ENCODE measurements at regions not wholly inside any gene's neighbourhood (a gene's known extent, or its start where the extent isn't known, plus 50 kb on each side); places are given as distances from the start of the nearest gene placed in this dataset.

- H3K4me3 Mint-ChIP-seq: no peak overlapping the region
- H3K27me3 Mint-ChIP-seq: peaks cover 28% of the 10 kb centered on the region
Measured at GRCh38 chr11:69869311-69869939, 50.2 kb upstream of the FGF3 start.

GRCh38 chr11:69870766-69871165, 51.5 kb upstream of the FGF3 start:
- H3K4me3 Mint-ChIP-seq: no peak overlapping the region
- Histone ChIP-seq H3K27me3 (ENCODE audit: control insufficient read depth in 1 of 2, insufficient read depth in 2 of 2, low read length in 2 of 2) (peaks cover under 1% of the 10 kb centered on the region in 2 experiments), H3K27ac (ENCODE audit: low read depth in 1 of 2, low read length in 2 of 2) (no peak overlapping the region), H3K4me3 (ENCODE audit: low read length) (no peak overlapping the region), H3K4me1 (ENCODE audit: insufficient read depth, low read length) (no peaks in the 10 kb centered on the region), H3K36me3 (ENCODE audit: insufficient read depth, low read length) (no peaks in the 10 kb centered on the region), H3K9me3 (ENCODE audit: control insufficient read depth in 1 of 2, insufficient read depth in 1 of 2, low read length in 2 of 2) (peaks cover 0 to 7% of the 10 kb centered on the region in 2 experiments)
- H3K36me3 Mint-ChIP-seq (ENCODE audit: low read depth): no peaks in the 10 kb centered on the region
- H3K27me3 Mint-ChIP-seq: peaks cover 21% of the 10 kb centered on the region
- no peaks in the 10 kb centered on the region for H3K4me1 Mint-ChIP-seq (ENCODE audit: low read depth)
- H3K27ac Mint-ChIP-seq: no peak overlapping the region
- no peak for DNase-seq
- ChIA-PET CTCF (no interaction called here), POLR2A (no interaction called here)
- TF ChIP-seq, protein P1, sequence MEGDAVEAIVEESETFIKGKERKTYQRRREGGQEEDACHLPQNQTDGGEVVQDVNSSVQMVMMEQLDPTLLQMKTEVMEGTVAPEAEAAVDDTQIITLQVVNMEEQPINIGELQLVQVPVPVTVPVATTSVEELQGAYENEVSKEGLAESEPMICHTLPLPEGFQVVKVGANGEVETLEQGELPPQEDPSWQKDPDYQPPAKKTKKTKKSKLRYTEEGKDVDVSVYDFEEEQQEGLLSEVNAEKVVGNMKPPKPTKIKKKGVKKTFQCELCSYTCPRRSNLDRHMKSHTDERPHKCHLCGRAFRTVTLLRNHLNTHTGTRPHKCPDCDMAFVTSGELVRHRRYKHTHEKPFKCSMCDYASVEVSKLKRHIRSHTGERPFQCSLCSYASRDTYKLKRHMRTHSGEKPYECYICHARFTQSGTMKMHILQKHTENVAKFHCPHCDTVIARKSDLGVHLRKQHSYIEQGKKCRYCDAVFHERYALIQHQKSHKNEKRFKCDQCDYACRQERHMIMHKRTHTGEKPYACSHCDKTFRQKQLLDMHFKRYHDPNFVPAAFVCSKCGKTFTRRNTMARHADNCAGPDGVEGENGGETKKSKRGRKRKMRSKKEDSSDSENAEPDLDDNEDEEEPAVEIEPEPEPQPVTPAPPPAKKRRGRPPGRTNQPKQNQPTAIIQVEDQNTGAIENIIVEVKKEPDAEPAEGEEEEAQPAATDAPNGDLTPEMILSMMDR (IDR thresholded peaks at IDR 0.05): no peak
- intact Hi-C loops (cut with DNase I, micrococcal nuclease): no loop called here
- H3K9me3 Mint-ChIP-seq: no peaks in the 10 kb centered on the region
- ATAC-seq (ENCODE audit: poor library complexity): no peak

More at GRCh38 chr11:69869311-69869939, 50.2 kb upstream of the FGF3 start:
- H3K27ac Mint-ChIP-seq: no peak overlapping the region
- H3K27me3 ChIP-seq (ENCODE audit: control insufficient read depth in 1 of 2, insufficient read depth in 2 of 2, low read length in 2 of 2): peaks cover 3% of the 10 kb centered on the region in 2 experiments
- TF ChIP-seq, protein P1 (IDR thresholded peaks at IDR 0.05): no peak
- CTCF ChIA-PET: no interaction called here
- H3K36me3 Mint-ChIP-seq (ENCODE audit: low read depth): no peaks in the 10 kb centered on the region
- H3K4me1 Mint-ChIP-seq (ENCODE audit: low read depth): no peaks in the 10 kb centered on the region
- H3K9me3 Mint-ChIP-seq: no peaks in the 10 kb centered on the region
- no peaks in the 10 kb centered on the region for H3K36me3 ChIP-seq (ENCODE audit: insufficient read depth, low read length)
- intact Hi-C loops (cut with DNase I, micrococcal nuclease): no loop called here
- no peak overlapping the region for H3K4me3 ChIP-seq (ENCODE audit: low read length)
- H3K4me1 ChIP-seq (ENCODE audit: insufficient read depth, low read length): no peaks in the 10 kb centered on the region
- POLR2A ChIA-PET: no interaction called here
- no peak overlapping the region for H3K27ac ChIP-seq (ENCODE audit: low read depth in 1 of 2, low read length in 2 of 2)
- ATAC-seq (ENCODE audit: poor library complexity) (no peak), DNase-seq (no peak)
- peaks cover 0 to 7% of the 10 kb centered on the region in 2 experiments for H3K9me3 ChIP-seq (ENCODE audit: control insufficient read depth in 1 of 2, insufficient read depth in 1 of 2, low read length in 2 of 2)

- TF ChIP-seq, protein P1 (IDR thresholded peaks at IDR 0.05): no peak
- no peak overlapping the region for H3K4me3 Mint-ChIP-seq
- H3K4me1 ChIP-seq (ENCODE audit: insufficient read depth, low read length): no peaks in the 10 kb centered on the region
- intact Hi-C loops (cut with DNase I, micrococcal nuclease): no loop called here
- no peak overlapping the region for H3K4me3 ChIP-seq (ENCODE audit: low read length)
- H3K9me3 Mint-ChIP-seq: no peaks in the 10 kb centered on the region
- ATAC-seq (ENCODE audit: poor library complexity): no peak
- peaks cover 0 to 7% of the 10 kb centered on the region in 2 experiments for H3K9me3 ChIP-seq (ENCODE audit: control insufficient read depth in 1 of 2, insufficient read depth in 1 of 2, low read length in 2 of 2)
- ChIA-PET CTCF (no interaction called here), POLR2A (no interaction called here)
- no peaks in the 10 kb centered on the region for H3K4me1 Mint-ChIP-seq (ENCODE audit: low read depth)
- H3K27ac Mint-ChIP-seq: no peak overlapping the region
- peak in 1 of 14 experiments; percentile 5 for DNase-seq
- peaks cover 20% of the 10 kb centered on the region for H3K27me3 Mint-ChIP-seq
- no peaks in the 10 kb centered on the region for H3K27me3 ChIP-seq (ENCODE audit: control insufficient read depth in 1 of 2, insufficient read depth in 2 of 2, low read length in 2 of 2)
- H3K36me3 ChIP-seq (ENCODE audit: insufficient read depth, low read length): no peaks in the 10 kb centered on the region
- H3K36me3 Mint-ChIP-seq (ENCODE audit: low read depth): no peaks in the 10 kb centered on the region
- H3K27ac ChIP-seq (ENCODE audit: low read depth in 1 of 2, low read length in 2 of 2): no peak overlapping the region
Measured at GRCh38 chr11:69873166-69874077, 54.2 kb upstream of the FGF3 start.

All from CD4-positive, alpha-beta T cell (primary cell).